HG03575 (cell line): ENCODE measurements at regions not wholly inside any gene's neighbourhood (a gene's known extent, or its start where the extent isn't known, plus 50 kb on each side); places are given as distances from the start of the nearest gene placed in this dataset.
"Not testable (repeated sequence)": the region's sequence is repeated elsewhere in the genome, so short reads cannot be mapped to it uniquely, and the experiment has no call there.

Experiments
- ATAC-seq: cut with Tn5 transposase; IDR thresholded peaks from one replicate; pipeline ENCODE4 v1.9.1; 2021; ENCODE audit not compliant: unreplicated experiment, insufficient number of reproducible peaks, low FRiP score; ENCODE audit errors: extremely low read depth

DNA sequence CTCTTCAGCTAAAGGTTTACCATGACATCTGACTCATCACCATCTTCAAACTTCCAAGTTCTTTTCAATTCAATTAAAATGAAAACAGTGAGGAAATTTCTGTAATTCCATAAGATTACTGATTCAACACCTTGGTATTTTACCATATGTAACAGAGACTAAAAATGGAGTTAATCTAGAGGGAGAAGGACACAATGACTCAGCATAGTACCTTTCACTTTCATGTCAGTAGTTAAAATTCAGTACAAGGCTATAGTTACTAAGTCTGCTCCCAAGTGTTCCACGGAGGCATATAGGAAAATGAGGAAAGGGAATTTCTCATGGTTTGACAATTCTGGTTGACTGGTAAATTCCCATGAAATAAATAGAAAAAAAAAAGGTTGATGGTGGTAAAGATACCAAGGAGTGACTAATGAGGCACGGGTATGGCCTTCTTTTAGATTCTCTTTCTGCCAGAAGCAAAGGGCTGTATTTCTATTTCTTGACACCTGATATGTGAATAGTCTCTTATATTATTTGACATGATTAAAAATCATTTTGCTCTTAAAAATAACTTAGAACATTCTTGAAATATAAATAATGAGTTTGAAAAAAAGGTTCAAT is 526.7 kb upstream of the ADGRB3 start:
- peak; percentile 85 for ATAC-seq

DNA sequence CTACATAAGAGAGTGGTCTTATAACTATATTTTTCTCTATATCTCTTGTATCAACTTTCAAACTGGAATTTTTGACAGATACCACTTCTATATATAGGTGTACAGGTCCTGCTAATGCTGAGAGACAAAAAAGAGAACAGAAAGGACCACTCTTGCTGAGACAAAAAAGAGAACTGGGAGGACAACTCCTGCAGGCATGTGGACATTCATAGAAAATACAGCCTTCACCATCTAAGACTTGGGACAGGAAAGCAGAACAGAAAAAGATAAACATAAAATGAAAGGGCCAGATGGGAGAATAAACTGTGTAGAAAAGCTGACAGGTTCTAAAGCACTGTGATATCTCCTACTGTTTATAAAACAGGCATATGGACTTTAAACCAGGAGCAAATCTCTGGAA is 541.0 kb upstream of the ADGRB3 start:
- no peak for ATAC-seq

DNA sequence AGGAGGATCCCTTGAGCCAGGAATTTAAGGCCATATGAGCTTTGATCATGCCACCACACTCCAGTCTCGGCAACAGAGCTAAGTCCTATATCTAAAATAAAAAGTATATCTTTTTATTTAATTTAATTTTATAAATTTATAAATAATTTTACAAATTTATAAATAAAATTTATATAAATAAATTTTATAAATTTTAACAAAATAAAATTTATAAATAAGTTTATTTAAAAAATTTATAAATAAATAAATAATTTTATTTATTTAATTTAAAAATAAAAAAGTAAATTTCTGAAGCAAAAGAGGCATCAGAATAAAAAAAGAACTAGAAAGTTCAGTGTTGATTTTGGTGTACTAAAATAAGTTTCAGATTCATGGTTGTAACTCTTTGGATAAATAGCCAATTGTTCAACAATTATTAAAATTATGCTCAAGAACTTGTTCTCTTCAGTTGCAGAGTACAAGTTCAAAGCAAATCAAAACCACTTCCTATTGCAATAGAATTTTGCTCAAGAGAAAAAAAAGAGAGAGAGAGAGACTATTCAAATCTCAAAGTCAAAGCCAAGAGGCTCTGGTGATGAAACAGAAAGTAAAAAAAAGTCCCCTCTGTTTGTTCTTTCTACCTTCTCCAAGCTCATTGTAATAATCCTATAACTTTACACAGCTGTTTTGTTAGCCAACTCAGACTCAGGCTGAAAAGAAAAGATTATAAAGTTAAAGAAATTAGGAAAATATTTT is 547.5 kb upstream of the ADGRB3 start:
- peak; percentile 65 for ATAC-seq

DNA sequence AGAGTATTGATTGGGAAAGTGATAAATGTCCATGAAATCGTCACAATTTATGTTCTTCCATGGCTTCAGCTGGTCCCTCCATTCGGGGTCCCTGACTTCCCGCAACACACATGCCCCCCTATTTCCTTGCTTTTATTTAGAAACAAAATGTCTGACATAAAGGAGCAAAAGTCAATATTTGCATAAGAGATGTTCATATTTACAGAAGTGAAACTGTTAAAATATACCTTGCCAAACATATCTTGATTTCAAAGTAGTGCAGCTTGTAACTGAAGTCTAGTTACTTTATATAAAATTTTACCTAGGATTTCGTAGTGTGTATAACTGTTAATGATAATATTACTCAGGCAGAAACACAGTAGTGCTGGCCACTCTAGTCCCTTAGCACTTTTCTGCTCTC is 548.9 kb upstream of the ADGRB3 start:
- ATAC-seq: no peak

DNA sequence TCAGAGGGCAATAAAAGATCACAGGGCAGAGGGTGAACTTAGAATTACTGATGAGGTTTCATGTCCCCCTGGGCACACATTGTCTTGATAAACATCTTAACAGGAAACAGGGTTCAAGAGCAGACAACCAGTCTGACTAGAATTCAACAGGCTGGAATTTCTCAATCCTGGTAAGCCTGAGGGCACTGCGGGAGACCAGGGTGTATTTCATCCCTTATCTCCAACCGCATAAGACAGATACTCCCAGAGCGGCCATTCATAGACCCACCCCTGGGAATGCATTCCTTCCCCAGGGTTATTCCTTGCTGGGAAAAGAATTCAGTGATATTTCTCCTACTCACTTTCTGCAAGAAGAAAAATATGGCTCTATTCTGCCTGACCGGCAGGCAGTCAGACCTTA is 549.5 kb upstream of the ADGRB3 start:
- not testable (repeated sequence) for ATAC-seq

DNA sequence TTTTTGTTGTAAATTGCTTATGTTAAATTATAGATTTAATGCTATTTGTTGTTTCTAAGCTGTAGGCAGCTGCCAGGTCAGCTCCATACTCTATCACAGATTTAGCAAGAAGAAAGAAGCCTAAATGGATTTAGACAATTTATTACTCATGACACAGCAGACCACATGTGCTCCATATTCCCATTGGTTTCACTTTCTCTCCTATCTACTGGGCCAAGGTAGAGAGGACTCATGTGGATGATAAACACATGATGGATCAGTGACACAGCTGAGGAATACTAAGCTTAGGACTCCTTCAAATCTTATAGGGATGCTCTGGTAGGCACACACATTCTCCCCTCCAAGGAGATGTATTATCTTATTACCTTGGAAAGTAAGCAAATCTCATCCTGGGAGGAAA is 553.0 kb upstream of the ADGRB3 start:
- ATAC-seq: no peak

DNA sequence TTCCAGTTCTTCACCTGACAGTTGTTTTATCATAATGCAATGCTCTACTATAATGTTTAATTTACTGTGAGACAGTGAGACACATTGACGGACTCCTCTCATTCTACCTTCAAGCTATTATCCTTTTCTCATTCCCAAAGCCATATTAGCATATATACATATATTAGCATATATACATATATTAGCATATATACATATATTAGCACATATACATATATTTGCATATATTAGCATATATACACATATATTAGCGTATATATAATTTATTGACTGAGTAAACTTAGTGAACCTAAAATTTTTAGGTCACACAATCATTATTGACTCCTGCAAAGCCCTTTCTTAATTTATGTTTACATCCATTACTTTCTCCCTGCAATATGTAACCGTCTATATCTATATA is 555.0 kb upstream of the ADGRB3 start:
- ATAC-seq: no peak

GRCh38 chr6:68077661-68078060 is 557.4 kb upstream of the ADGRB3 start:
- ATAC-seq: no peak

DNA sequence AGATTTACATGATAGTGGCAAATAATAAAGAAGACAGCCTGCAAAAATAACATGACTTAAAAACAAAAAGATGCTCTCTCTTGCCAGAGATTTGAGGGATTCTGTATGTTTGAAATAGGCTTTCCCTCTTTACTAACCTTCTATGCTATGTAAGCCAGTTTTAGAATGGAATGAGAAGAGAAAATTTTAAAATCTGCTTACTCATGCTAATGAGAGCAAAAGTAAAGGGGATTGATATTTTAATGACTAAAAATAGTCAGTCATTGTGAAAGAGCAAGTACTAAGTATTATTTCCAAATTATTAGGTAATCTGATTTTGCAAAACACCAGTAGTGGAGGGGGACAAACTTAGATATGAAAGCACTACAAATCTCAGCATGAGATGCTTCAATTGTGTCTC is 563.3 kb upstream of the ADGRB3 start:
- ATAC-seq: no peak

GRCh38 chr6:68069921-68070710 is 565.0 kb upstream of the ADGRB3 start:
- no peak for ATAC-seq

- ATAC-seq: no peak
Observed at GRCh38 chr6:68059899-68060298, 575.2 kb upstream of the ADGRB3 start.

DNA sequence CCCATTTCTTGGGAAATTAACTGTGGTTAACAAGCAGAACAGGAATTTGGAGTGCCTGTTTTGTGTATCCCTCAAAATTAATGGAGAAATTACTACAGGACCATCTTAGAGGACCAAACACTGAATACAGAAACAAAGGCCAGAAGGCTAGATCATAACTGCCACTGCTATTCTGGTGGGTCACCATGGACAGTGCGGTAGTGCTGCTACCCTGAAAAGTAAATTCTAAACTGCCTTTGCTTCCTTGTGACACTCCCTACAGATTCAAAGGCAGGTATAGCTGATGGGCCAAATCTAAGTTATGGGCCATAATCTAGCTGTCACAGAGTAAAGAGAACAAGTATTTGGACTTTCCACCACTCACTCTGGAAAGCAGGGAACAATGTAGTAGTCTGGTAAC is 575.8 kb upstream of the ADGRB3 start:
- ATAC-seq: no peak

- not testable (repeated sequence) for ATAC-seq
Observed at GRCh38 chr6:68056596-68056995, 578.5 kb upstream of the ADGRB3 start.

DNA sequence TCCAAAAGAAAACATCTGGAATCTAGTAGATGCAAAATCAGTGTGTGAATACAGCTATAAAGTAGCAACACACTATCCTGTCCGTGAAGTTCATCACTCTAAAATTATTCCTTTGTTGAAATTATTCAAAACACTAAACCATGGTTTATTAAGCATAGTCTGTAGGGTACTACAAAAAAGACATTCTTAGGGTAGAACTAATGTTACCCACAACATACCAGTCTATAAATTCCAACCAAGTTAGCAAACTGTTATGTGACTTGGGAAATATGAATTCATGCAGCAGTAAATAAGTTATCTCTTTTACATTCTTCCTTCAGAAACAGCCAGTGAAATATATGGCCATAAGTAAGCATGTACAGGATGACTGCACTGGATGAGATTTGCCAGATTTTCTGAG is 580.3 kb upstream of the ADGRB3 start:
- ATAC-seq: no peak

DNA sequence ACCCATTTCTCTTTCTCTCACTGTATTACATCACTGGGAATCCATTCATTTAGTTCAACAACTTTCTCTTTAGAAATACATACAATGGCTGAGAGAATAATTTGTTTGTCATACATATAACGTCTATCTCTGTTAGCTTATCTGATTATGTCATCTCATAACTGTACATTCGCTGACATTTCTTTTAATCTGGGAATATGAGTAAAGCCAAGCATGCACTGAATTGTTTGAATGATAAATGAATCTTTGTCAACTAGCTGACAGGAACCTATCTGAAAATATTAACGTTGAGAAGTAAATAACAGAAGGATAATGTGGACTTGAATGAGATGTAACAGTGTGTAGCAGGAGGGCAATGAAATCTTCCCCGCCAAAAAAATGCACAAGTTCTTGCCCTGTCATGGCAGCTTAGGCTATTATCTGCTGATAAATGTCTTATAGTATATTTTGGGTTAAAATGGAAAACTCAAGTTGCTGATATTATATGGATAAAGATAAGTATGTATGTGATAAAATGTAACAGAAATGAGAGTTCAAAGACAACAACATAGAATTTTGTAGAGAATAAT is 581.2 kb upstream of the ADGRB3 start:
- no peak for ATAC-seq

DNA sequence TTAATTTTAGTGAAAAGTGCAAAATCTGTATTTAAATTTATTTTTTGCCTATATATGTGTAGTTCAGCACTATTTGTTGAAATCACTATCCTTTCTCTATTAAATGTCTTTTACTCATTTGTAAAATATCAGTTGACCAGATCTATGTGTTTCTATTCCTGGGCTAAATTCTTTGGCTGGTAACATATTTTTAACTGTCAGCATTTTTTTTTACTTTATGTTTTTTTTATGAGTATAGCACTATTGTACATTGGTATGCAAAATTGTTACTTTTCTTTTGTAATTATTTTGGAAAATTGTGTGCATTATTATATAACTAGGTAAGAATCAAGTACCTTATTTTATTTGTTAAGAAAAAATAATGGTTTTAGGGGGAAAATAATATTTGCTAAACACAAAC is 582.8 kb upstream of the ADGRB3 start:
- no peak for ATAC-seq

DNA sequence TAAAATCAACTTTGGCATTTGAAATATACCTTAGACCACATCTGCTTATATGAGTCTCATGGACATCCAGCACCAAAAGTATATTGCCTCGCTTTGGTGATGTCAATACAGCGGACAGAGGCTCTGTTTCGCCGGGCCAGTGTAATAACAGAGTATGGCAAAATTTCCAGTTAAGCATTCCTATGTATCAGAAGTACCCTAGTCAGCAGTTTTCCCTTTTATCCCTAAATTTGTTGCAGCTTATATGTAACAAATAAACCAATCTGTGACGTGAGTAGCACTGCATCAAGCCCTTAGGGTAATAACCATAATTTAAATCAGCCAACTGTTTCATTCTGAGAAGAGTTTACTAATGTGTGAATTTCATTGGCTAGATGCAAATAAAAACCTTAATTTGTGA is 585.5 kb upstream of the ADGRB3 start:
- ATAC-seq: no peak

DNA sequence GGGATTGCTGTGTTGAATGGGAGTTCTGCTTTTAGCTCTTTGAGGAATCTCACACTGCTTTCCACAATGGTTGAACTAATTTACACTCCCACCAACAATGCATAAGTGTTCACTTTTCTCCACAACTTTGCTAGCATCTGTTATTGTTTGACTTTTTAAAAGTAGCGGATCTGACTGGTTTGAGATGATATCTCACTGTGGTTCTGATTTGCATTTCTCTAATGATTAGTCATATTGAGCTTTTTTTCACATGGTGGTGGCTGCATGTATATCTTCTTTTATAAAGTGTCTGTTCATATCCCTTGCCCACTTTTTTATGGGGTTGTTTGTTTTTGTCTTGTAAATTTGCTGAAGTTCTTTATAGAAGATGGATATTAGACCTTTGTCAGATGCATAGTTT is 588.3 kb upstream of the ADGRB3 start:
- no peak for ATAC-seq

- ATAC-seq: no peak
Observed at GRCh38 chr6:68046302-68046701, 588.8 kb upstream of the ADGRB3 start.

DNA sequence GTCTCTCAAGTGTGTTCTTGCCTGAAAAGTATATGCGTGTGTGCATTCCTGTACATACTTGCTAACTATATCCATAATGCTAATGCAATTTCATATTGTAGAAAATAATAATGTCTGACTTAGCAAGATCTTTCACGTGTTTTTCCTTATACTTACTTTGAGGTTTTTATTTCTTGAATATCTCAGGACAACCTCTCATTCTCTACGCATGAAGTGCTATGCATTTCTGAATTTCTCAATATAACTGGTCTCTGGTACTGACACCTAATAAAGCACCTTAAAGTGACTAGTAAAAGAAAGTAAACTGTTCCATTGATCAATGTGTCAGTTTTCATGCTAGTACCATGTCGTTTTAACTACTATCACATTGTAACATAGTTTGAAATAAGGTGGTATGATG is 589.9 kb upstream of the ADGRB3 start:
- no peak for ATAC-seq
